GM12878 (cell line): ENCODE measurements at regions not wholly inside any gene's neighbourhood (a gene's known extent, or its start where the extent isn't known, plus 50 kb on each side); places are given as distances from the start of the nearest gene placed in this dataset.

Experiments used
- ATAC-seq: fragments of 200-7000 bp; cut with Tn5 transposase; 3 replicates; pipeline ENCODE4 v1.9.1; 2020; ENCODE audit warnings: mild to moderate bottlenecking, moderate library complexity
- BruUV-seq: library from RNA; stranded (reverse); fragments of 400-500 nt; replicated peaks from 2 replicates; lab custom pipeline; 2021; lab: Mats Ljungman, UMichigan
- CTCF ChIA-PET: fragments of 300-600 bp; sonication (Branson Sonifier 250); formaldehyde crosslinking; extraction: SDS; loops from one replicate; lab custom pipeline; 2021; ENCODE audit warnings: inconsistent platforms; lab: Yijun Ruan, JAX
- POLR2A ChIA-PET: fragments of 350-600 bp; formaldehyde crosslinking; extraction: SDS; loops from one replicate; lab custom pipeline; 2021; ENCODE audit warnings: inconsistent platforms; lab: Charles Lee
- RAD21 ChIA-PET: fragments of 300-600 bp; sonication (Branson Sonifier 250); formaldehyde crosslinking; loops from one replicate; lab custom pipeline; 2023; ENCODE audit warnings: antibody characterized with exemption; ENCODE audit not compliant: unreplicated experiment; lab: Charles Lee
- SMC1A ChIA-PET: fragments of 300-600 bp; sonication (Branson Sonifier 250); formaldehyde crosslinking; loops from one replicate; lab custom pipeline; 2023; ENCODE audit not compliant: unreplicated experiment, uncharacterized antibody; lab: Charles Lee
- DNase-seq: peaks from one replicate; pipeline ENCODE4 v3.0.0-alpha.2; 2011; ENCODE audit warnings: low read depth, low spot score
- FAIRE-seq: peaks from 3 replicates; lab custom pipeline; 2011; peaks lifted over from hg19 to GRCh38; lab: Jason Lieb, UNC
- H2AFZ ChIP-seq: 2 replicates; pipeline ENCODE4 v1.6.0; 2011; ENCODE audit warnings: low read depth, low read length, control low read depth; ENCODE audit not compliant: control insufficient read depth
- H3K27ac ChIP-seq: 2 replicates; pipeline ENCODE4 v1.5.1; 2011; ENCODE audit warnings: control low read depth; ENCODE audit not compliant: control insufficient read depth, insufficient read depth
- H3K27me3 ChIP-seq, 2 experiments: replicated peaks in 1 of 2; 2 replicates each; pipeline versions ENCODE4 v1.6.0 to v1.6.1; 2011; ENCODE audit warnings: low read length in 1 of 2; ENCODE audit not compliant: control insufficient read depth in 2 of 2, insufficient read depth in 2 of 2
- H3K36me3 ChIP-seq, 2 experiments: 2 replicates each; pipeline ENCODE4 v1.5.1; 2011; ENCODE audit warnings: low read length in 1 of 2; ENCODE audit not compliant: control insufficient read depth in 2 of 2, insufficient read depth in 2 of 2
- H3K4me1 ChIP-seq: 2 replicates; pipeline ENCODE4 v1.6.1; 2011; ENCODE audit warnings: mild to moderate bottlenecking, low read length, moderate library complexity, mixed read lengths; ENCODE audit not compliant: control insufficient read depth, insufficient read depth
- H3K4me2 ChIP-seq: 2 replicates; pipeline ENCODE4 v1.6.0; 2011; ENCODE audit warnings: control low read depth; ENCODE audit not compliant: control insufficient read depth, insufficient read depth
- H3K4me3 ChIP-seq: fragments of 200-600 bp; sonication (generic); 2 replicates; pipeline ENCODE4 v1.5.1; 2016
- H3K79me2 ChIP-seq: 2 replicates; pipeline ENCODE4 v1.6.0; 2011; ENCODE audit warnings: low read length; ENCODE audit not compliant: control insufficient read depth, insufficient read depth
- H3K9ac ChIP-seq: 2 replicates; pipeline ENCODE4 v1.8.0; 2011; ENCODE audit warnings: low read length, control low read depth, mixed read lengths; ENCODE audit not compliant: control insufficient read depth, insufficient read depth
- H3K9me3 ChIP-seq: replicated peaks from 3 replicates; pipeline ENCODE4 v1.5.1; 2011; ENCODE audit warnings: mild to moderate bottlenecking, low read length; ENCODE audit not compliant: control insufficient read depth, insufficient read depth
- H4K20me1 ChIP-seq: 2 replicates; pipeline ENCODE4 v1.6.0; 2011; ENCODE audit not compliant: control insufficient read depth, insufficient read depth
- JUND ChIP-seq: IDR thresholded peaks from 2 replicates; pipeline ENCODE4 v1.6.1; 2012; ENCODE audit warnings: low read depth, mild to moderate bottlenecking, low read length, improper control_type of control experiment, moderate library complexity
- MYC ChIP-seq: IDR thresholded peaks from 2 replicates; pipeline ENCODE4 v1.6.1; 2011; ENCODE audit warnings: mild to moderate bottlenecking, low read length, moderate library complexity, inconsistent platforms; ENCODE audit not compliant: insufficient read depth, insufficient replicate concordance, insufficient read length, severe bottlenecking
- RFX5 ChIP-seq: IDR thresholded peaks from 2 replicates; pipeline ENCODE4 v1.6.1; 2011; ENCODE audit warnings: low read depth, low read length, improper control_type of control experiment
- SRF ChIP-seq, 2 experiments: IDR thresholded peaks; 2 replicates each; pipeline ENCODE4 v1.6.1; 2011; ENCODE audit warnings: low read depth in 2 of 2, low read length in 2 of 2, mild to moderate bottlenecking in 1 of 2, moderate library complexity in 1 of 2
- TAF1 ChIP-seq: IDR thresholded peaks from 2 replicates; pipeline ENCODE4 v1.6.1; 2011; ENCODE audit warnings: mild to moderate bottlenecking, low read depth, low read length, borderline replicate concordance
- ZBTB4 ChIP-seq: fragments of 450-650 bp; formaldehyde crosslinking; IDR thresholded peaks from 2 replicates; pipeline ENCODE4 v1.4.0; 2022; ENCODE audit warnings: mild to moderate bottlenecking, moderate library complexity
- ZNF592 ChIP-seq: fragments of 450-650 bp; IDR thresholded peaks from 2 replicates; pipeline ENCODE4 v1.6.1; 2017; ENCODE audit warnings: mild to moderate bottlenecking, moderate library complexity
- WGBS: methylation state at CpG from one replicate; pipeline ENCODE4 v1.1.6; 2016; ENCODE audit warnings: low lambda C conversion rate; ENCODE audit not compliant: insufficient replicate concordance, insufficient coverage; ENCODE audit errors: missing lambda C conversion rate; 5-methylcytosine and 5-hydroxymethylcytosine counted together
- in situ Hi-C: fragments of 300-500 bp; cut with MboI; formaldehyde crosslinking; loops from 9 replicates; pipeline ENCODE4 v1.14.3; 2018; ENCODE audit warnings: mixed read lengths
- intact Hi-C: fragments of 100-400 bp; cut with micrococcal nuclease; formaldehyde crosslinking; loops from one replicate; pipeline ENCODE4 v1.14.2; 2022; ENCODE audit not compliant: unreplicated experiment
- TF ChIP-seq, protein P1 (sequence below): IDR thresholded peaks from 2 replicates; pipeline ENCODE4 v1.6.1; 2012; ENCODE audit warnings: low read length, inconsistent platforms

GRCh38 chr2:11019614-11020013 lies 107.9 kb downstream of the KCNF1 start:
- no peak overlapping the region for H2AFZ ChIP-seq
- BruUV-seq = no TSS peak
- no peaks in the 10 kb centered on the region for H4K20me1 ChIP-seq
- TF ChIP-seq MYC (no peak), JUND (no peak), SRF (IDR thresholded peaks at IDR 0.05; ENCODE audit: low read depth in 2 of 2, low read length in 2 of 2) (no peak), TAF1 (no peak), RFX5 (no peak)
- TF ChIP-seq, protein P1, sequence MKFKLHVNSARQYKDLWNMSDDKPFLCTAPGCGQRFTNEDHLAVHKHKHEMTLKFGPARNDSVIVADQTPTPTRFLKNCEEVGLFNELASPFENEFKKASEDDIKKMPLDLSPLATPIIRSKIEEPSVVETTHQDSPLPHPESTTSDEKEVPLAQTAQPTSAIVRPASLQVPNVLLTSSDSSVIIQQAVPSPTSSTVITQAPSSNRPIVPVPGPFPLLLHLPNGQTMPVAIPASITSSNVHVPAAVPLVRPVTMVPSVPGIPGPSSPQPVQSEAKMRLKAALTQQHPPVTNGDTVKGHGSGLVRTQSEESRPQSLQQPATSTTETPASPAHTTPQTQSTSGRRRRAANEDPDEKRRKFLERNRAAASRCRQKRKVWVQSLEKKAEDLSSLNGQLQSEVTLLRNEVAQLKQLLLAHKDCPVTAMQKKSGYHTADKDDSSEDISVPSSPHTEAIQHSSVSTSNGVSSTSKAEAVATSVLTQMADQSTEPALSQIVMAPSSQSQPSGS = no peak
- ChIA-PET POLR2A (no interaction called here), SMC1A (no interaction called here), RAD21 (no interaction called here), CTCF (no interaction called here)
- 0% methylated on average over 2 of the region's 2 CpGs for WGBS
- no peaks in the 10 kb centered on the region for H3K4me1 ChIP-seq
- peaks cover 0 to 4% of the 10 kb centered on the region in 2 experiments; a peak in 2 of 4 replicates for H3K27me3 ChIP-seq
- no peaks in the 10 kb centered on the region for H3K36me3 ChIP-seq
- H3K27ac ChIP-seq = no peak overlapping the region
- no peak overlapping the region for H3K4me3 ChIP-seq
- H3K9me3 ChIP-seq = no peaks in the 10 kb centered on the region
- DNase-seq (no peak), FAIRE-seq (no peak), ATAC-seq (no peak)
- no peaks in the 10 kb centered on the region for H3K79me2 ChIP-seq
- H3K9ac ChIP-seq = no peak overlapping the region
- in situ Hi-C loops = no loop called here
- no peak overlapping the region for H3K4me2 ChIP-seq
- intact Hi-C loops = no loop called here

DNA sequence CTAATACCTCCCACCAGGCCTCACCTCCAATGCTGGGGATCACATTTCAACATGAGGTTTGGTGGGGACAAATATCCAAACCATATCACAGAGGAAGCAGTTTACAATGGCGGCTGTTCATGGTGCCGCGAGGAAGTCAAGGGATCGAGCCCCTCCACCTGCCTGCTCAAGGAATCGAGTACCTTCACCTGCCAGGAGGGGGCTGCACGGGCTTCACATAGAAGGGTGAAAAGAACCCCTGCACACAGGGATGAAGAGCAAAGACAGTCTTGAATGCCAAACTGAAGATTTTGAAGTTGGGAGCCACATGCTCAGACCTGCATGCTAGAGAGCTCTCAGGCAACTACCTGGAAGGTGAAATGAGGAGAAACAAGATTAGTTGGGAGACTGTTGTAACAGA lies 110.3 kb downstream of the KCNF1 start:
- SMC1A ChIA-PET = no interaction called here
- DNase-seq (no peak), ATAC-seq (no peak), FAIRE-seq (no peak)
- WGBS = 58% methylated on average over 6 of the region's 6 CpGs
- H3K4me2 ChIP-seq = no peak overlapping the region
- BruUV-seq = no TSS peak
- intact Hi-C loops (no loop called here), in situ Hi-C loops (no loop called here)
- peaks cover 0 to 4% of the 10 kb centered on the region in 2 experiments; a peak in 2 of 4 replicates for H3K27me3 ChIP-seq
- no peaks in the 10 kb centered on the region for H4K20me1 ChIP-seq
- no peaks in the 10 kb centered on the region for H3K79me2 ChIP-seq
- CTCF ChIA-PET = interaction anchor here (0.7 kb wide), 1 partner anchor 49 kb away, joined by 4 read pairs; no protein-coding TSS in a partner anchor
- H3K9me3 ChIP-seq = no peaks in the 10 kb centered on the region
- H2AFZ ChIP-seq = no peak overlapping the region
- no peak overlapping the region for H3K27ac ChIP-seq
- RAD21 ChIA-PET = no interaction called here
- no peaks in the 10 kb centered on the region for H3K4me1 ChIP-seq
- H3K36me3 ChIP-seq = no peaks in the 10 kb centered on the region
- POLR2A ChIA-PET = no interaction called here
- H3K9ac ChIP-seq = no peak overlapping the region
- no peak overlapping the region for H3K4me3 ChIP-seq
- TF ChIP-seq ZBTB4 (CRISPR knock-in tag) (no peak), ZNF592 (no peak)
